A172 (cell line): ENCODE measurements at regions not wholly inside any gene's neighbourhood (a gene's known extent, or its start where the extent isn't known, plus 50 kb on each side); places are given as distances from the start of the nearest gene placed in this dataset.

Source experiments
- DNase-seq: peaks from one replicate; pipeline ENCODE4 v3.0.0-alpha.2; 2015; ENCODE audit warnings: low spot score

- peak; percentile 18 for DNase-seq
These were observed 507.0 kb downstream of the SNAPC1 start for GRCh38 chr14:62269204-62269603.

- no peak for DNase-seq
These were observed 508.0 kb downstream of the SNAPC1 start for GRCh38 chr14:62270236-62270635.

- no peak for DNase-seq
These were observed 518.1 kb downstream of the SNAPC1 start for GRCh38 chr14:62280366-62280765.

DNA sequence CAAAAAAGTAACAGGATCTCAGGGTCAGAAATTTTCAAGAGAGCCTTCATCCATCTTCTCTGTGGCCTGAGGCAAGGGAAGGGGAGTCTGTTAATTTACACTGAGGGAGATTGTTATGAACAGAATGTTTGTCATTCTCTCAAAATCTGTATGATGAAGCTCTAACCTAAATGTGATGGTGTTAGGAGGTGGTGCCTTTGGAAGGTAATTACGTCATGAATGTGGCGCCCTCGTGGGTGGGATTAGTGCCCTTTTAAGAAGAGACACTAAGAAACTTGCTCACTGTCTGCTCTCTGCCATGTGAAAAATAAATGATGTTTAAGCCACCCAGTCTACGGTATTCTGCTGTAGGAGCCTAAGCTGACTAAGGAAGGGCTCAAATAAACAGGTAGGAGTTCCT is 521.6 kb downstream of the SNAPC1 start:
- no peak for DNase-seq

DNA sequence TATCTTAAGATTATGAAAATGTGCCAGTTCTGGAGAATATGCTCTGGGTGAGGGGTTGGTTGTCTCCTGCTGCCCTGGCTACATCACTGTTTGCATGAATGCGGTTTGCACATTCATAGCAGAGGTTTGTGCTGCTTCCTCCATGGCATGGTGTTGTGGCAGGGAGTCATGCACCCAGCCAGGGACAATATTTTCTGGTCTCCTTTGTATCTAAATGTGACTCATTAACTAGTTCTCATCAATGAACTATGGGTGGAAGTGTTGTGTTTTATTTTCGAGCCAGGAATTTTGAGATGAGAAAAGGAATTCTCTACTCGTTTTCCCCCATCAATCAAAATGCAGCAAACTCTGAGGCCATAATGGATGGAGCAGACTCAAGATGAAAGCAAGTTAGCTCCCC is 527.3 kb downstream of the SNAPC1 start:
- DNase-seq = peak; percentile 27

GRCh38 chr14:62301080-62301479 is 538.9 kb downstream of the SNAPC1 start:
- DNase-seq = no peak

GRCh38 chr14:62301911-62302310 is 539.7 kb downstream of the SNAPC1 start:
- no peak for DNase-seq

DNA sequence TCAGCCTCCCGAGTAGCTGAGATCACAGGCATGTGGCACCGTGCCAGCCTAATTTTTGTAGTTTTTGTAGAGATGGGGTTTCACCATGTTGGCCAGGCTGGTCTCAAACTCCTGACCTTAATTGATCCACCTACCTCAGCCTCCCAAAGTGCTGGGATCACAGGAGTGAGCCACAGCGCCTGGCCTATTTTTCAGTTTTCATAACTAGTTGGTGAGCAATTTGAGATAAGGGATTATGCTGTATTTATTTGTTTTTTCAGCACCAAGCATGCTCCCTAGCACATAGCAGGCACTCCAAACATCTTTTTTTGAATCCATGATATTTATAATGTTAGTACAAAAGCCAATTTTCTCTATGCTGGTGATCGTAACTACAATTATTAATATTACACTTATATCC is 541.2 kb downstream of the SNAPC1 start:
- no peak for DNase-seq

DNA sequence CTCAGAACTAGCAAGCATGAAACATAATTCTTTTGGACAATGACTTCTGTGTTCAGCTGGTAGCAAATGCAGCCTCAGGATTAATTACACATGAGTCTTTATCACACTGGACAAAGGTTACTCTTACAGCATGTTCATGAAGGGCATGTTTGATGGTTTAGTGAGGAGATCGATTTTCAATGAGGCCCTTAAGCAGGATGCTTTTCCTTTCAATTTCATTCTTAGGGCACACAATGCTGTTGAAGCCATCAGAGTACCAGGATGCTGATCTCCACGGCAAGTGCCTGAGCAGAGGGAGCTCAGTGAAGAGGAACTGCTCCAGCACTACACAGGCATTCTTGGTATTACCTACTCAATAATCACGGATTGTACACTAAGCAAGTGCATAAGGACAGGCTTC is 542.0 kb downstream of the SNAPC1 start:
- DNase-seq = no peak

GRCh38 chr14:62307844-62308243 is 545.6 kb downstream of the SNAPC1 start:
- no peak for DNase-seq

DNA sequence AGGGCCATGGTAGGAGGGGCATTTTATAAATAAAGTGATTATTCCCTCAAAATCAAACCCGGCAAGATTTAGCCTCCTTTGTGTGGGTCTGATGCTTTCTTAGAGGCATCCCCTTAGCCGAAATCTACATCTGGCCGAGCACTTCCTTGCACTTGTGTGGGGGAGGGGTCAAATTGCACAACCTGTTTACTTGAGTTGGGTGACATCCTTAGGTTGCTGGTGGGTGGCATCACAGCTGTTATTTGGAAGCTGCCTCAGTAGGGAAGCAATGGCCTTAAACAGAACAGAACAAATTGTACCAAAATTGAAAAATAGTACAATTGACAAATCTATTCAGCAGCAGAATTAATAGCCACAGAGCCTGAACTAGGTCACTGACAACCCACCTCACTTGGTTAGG is 546.1 kb downstream of the SNAPC1 start:
- no peak for DNase-seq

GRCh38 chr14:62308891-62309290 is 546.7 kb downstream of the SNAPC1 start:
- DNase-seq = no peak

DNA sequence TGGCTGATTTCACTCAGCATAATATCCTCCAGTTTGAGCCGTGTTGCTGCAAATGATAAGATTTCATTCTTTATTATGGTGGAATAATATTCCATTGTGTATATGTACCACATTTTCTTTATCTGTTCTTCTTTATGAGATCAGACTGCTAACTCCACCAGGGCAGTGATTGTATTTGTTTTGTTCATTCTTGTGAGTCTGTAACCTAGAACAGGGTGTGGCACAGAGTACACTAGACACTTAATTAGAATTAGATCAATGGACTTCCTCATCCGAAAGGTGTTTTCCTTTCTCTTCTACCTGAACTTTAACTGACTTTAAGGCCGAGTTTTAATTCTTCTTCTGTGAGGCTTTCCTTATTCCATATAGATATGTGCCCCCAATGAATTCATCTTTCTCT is 551.0 kb downstream of the SNAPC1 start:
- no peak for DNase-seq

DNA sequence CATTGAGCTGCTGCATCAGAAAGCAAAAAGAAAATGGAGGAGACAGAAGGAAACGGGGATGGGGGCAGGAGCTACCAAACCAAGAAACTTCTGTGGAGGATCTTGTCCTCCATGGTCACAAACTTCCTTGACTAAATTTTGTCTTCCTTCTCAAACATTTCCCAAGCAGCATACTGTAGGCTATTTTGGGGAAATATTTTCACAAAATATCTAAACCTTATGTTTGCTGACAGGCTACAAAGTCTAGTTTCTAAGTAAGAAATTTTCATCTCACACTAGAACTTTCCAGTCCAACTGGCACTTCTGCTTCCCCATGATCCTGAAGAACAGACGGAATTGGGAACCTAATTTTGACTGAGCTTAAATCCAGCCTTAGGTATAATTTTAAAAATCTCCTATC is 552.0 kb downstream of the SNAPC1 start:
- DNase-seq = no peak

DNA sequence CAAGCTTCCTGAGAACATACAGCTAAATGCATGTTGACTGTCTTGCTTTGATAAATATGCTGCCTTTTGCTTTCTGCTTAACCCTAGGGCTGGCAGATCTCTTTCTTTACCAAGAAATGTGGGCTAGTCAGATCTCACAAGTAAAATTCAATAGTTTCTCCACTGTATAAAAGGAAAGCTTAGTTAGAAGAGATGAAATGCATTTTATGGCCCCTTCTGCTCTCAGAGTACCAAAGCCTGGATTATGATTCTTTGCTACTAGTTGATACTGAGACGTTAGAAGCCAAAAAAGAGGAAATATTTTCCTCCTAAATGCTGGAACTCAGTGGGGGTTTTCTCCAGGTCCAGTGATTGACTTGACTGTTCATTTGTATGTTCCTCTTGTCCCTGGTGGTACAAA is 552.7 kb downstream of the SNAPC1 start:
- DNase-seq = no peak

DNA sequence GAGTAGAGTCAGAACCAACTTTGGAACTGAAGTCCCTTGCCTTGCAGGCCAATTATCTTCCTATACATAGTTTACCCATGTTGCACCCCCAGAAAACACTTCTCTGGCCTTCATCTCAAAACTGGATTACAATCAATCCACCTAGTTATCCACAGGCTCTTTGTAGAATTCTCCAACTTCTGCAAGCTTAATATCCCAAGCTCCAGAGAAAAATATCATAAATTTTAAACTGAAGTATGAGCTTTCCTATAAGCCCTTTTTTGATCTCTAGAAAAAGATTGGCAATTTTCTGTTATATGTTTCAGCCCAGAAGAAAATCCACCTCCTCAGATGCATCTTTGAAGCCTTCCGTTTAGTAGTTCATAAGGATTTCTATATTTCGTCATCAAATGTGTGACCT is 553.4 kb downstream of the SNAPC1 start:
- no peak for DNase-seq

- DNase-seq = no peak
These were observed 560.0 kb downstream of the SNAPC1 start for GRCh38 chr14:62322216-62322615.

DNA sequence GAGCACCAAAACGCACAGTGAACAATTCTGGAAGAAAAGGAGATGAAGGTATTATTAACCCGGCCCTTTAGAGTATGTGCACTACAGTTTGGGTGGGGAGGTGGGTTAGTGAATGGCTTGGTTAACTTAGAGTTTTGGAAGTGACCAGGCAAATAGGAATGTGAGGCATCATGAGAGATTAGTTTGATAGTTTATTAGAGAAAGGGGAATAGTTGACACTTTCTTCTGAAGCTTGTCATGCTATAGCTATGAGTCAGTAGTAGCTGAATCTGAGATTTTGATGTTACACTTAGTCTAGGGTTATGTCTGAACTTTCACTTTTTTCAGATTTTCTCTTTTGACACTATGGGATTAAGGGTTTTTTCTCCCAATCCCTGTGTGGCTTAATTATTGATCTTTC is 567.2 kb downstream of the SNAPC1 start:
- DNase-seq = peak; percentile 39

DNA sequence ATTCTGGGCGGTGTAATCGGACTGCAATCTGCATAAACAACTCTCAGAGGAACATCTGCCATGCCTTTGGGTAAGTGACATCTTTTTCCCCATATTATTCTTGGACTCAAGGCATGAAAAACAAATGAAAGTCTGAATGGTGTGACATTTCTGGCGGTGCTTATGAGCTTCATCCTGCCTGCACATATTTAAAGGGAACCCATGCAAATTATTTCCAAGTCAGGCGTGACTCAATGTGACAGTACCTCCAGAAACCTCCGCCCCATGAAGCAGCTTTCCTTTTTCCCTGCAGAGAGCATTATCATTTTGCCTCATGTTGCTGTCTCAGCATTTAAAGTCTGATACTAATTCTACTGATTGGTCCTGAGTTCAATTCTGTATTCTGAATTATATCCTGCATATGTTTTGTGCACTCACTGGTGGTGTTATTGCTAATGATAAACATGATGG is 585.4 kb downstream of the SNAPC1 start:
- DNase-seq = no peak

GRCh38 chr14:62357362-62357761 is 595.1 kb downstream of the SNAPC1 start:
- DNase-seq = no peak

GRCh38 chr14:62364161-62364560 is 601.9 kb downstream of the SNAPC1 start:
- no peak for DNase-seq

- DNase-seq = no peak
These were observed 602.6 kb downstream of the SNAPC1 start for GRCh38 chr14:62364800-62365280.

DNA sequence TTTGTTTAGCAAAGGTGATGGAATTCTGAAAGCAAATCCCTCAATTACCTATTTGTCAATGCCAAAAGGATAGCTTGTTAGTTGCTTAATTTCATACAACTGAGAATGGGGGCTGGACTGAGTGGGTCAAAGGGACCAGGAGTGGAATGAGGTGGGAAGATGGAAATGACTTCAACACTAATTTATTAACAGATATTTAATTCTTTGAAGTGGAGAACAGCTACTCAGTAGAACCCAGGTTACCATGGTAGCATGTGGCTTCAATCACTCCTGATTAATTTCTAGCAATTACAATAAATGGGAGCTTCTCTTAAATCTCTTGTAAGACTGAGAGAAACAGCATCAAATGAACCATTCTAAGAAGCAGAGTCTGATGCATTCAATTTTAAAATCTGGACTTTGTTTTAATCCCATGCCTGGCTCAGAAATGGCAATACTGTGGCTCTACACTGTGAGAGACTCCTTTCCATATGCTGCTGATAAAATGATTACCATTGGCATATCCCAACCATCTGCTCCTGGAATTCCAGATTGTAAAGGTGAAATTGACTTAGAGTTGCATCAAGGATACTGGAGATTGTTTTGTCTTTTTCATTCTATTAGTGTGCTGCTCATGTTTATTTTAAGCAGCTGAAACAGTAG is 607.8 kb downstream of the SNAPC1 start:
- DNase-seq = no peak

GRCh38 chr14:62373944-62374343 is 611.7 kb downstream of the SNAPC1 start:
- no peak for DNase-seq
